GM12878 (cell line): ENCODE measurements at regions not wholly inside any gene's neighbourhood (a gene's known extent, or its start where the extent isn't known, plus 50 kb on each side); places are given as distances from the start of the nearest gene placed in this dataset.

Source experiments
- ATAC-seq: fragments of 200-7000 bp; cut with Tn5 transposase; 3 replicates; pipeline ENCODE4 v1.9.1; 2020; ENCODE audit warnings: mild to moderate bottlenecking, moderate library complexity
- BruUV-seq: library from RNA; stranded (reverse); fragments of 400-500 nt; replicated peaks from 2 replicates; lab custom pipeline; 2021; lab: Mats Ljungman, UMichigan
- CTCF ChIA-PET: fragments of 300-600 bp; sonication (Branson Sonifier 250); formaldehyde crosslinking; extraction: SDS; loops from one replicate; lab custom pipeline; 2021; ENCODE audit warnings: inconsistent platforms; lab: Yijun Ruan, JAX
- POLR2A ChIA-PET: fragments of 350-600 bp; formaldehyde crosslinking; extraction: SDS; loops from one replicate; lab custom pipeline; 2021; ENCODE audit warnings: inconsistent platforms; lab: Charles Lee
- RAD21 ChIA-PET: fragments of 300-600 bp; sonication (Branson Sonifier 250); formaldehyde crosslinking; loops from one replicate; lab custom pipeline; 2023; ENCODE audit warnings: antibody characterized with exemption; ENCODE audit not compliant: unreplicated experiment; lab: Charles Lee
- SMC1A ChIA-PET: fragments of 300-600 bp; sonication (Branson Sonifier 250); formaldehyde crosslinking; loops from one replicate; lab custom pipeline; 2023; ENCODE audit not compliant: unreplicated experiment, uncharacterized antibody; lab: Charles Lee
- DNase-seq: peaks from one replicate; pipeline ENCODE4 v3.0.0-alpha.2; 2011; ENCODE audit warnings: low read depth, low spot score
- FAIRE-seq: peaks from 3 replicates; lab custom pipeline; 2011; peaks lifted over from hg19 to GRCh38; lab: Jason Lieb, UNC
- H2AFZ ChIP-seq: 2 replicates; pipeline ENCODE4 v1.6.0; 2011; ENCODE audit warnings: low read depth, low read length, control low read depth; ENCODE audit not compliant: control insufficient read depth
- H3K27ac ChIP-seq: 2 replicates; pipeline ENCODE4 v1.5.1; 2011; ENCODE audit warnings: control low read depth; ENCODE audit not compliant: control insufficient read depth, insufficient read depth
- H3K27me3 ChIP-seq, 2 experiments: replicated peaks in 1 of 2; 2 replicates each; pipeline versions ENCODE4 v1.6.0 to v1.6.1; 2011; ENCODE audit warnings: low read length in 1 of 2; ENCODE audit not compliant: control insufficient read depth in 2 of 2, insufficient read depth in 2 of 2
- H3K36me3 ChIP-seq, 2 experiments: 2 replicates each; pipeline ENCODE4 v1.5.1; 2011; ENCODE audit warnings: low read length in 1 of 2; ENCODE audit not compliant: control insufficient read depth in 2 of 2, insufficient read depth in 2 of 2
- H3K4me1 ChIP-seq: 2 replicates; pipeline ENCODE4 v1.6.1; 2011; ENCODE audit warnings: mild to moderate bottlenecking, low read length, moderate library complexity, mixed read lengths; ENCODE audit not compliant: control insufficient read depth, insufficient read depth
- H3K4me2 ChIP-seq: 2 replicates; pipeline ENCODE4 v1.6.0; 2011; ENCODE audit warnings: control low read depth; ENCODE audit not compliant: control insufficient read depth, insufficient read depth
- H3K4me3 ChIP-seq: fragments of 200-600 bp; sonication (generic); 2 replicates; pipeline ENCODE4 v1.5.1; 2016
- H3K79me2 ChIP-seq: 2 replicates; pipeline ENCODE4 v1.6.0; 2011; ENCODE audit warnings: low read length; ENCODE audit not compliant: control insufficient read depth, insufficient read depth
- H3K9ac ChIP-seq: 2 replicates; pipeline ENCODE4 v1.8.0; 2011; ENCODE audit warnings: low read length, control low read depth, mixed read lengths; ENCODE audit not compliant: control insufficient read depth, insufficient read depth
- H3K9me3 ChIP-seq: replicated peaks from 3 replicates; pipeline ENCODE4 v1.5.1; 2011; ENCODE audit warnings: mild to moderate bottlenecking, low read length; ENCODE audit not compliant: control insufficient read depth, insufficient read depth
- H4K20me1 ChIP-seq: 2 replicates; pipeline ENCODE4 v1.6.0; 2011; ENCODE audit not compliant: control insufficient read depth, insufficient read depth
- MXI1 ChIP-seq: fragments of 150-350 bp; IDR thresholded peaks from 2 replicates; pipeline ENCODE4 v1.6.1; 2011; ENCODE audit warnings: low read depth, mild to moderate bottlenecking, inconsistent platforms, low read length, improper control_type of control experiment
- NRF1 ChIP-seq: conservative IDR thresholded peaks from 2 replicates; pipeline ENCODE4 v1.6.1; 2011; ENCODE audit warnings: mild to moderate bottlenecking, low read depth, low read length, improper control_type of control experiment
- RUNX3 ChIP-seq: IDR thresholded peaks from 2 replicates; pipeline ENCODE4 v1.6.1; 2012; ENCODE audit warnings: low read length, inconsistent platforms
- ZNF217 ChIP-seq: fragments of 450-650 bp; IDR thresholded peaks from 2 replicates; pipeline ENCODE4 v1.6.1; 2017; ENCODE audit warnings: antibody characterized with exemption, mild to moderate bottlenecking
- ZNF24 ChIP-seq: fragments of 450-650 bp; IDR thresholded peaks from 2 replicates; pipeline ENCODE4 v1.6.1; 2017; ENCODE audit warnings: antibody characterized with exemption, mild to moderate bottlenecking
- WGBS: methylation state at CpG from one replicate; pipeline ENCODE4 v1.1.6; 2016; ENCODE audit warnings: low lambda C conversion rate; ENCODE audit not compliant: insufficient replicate concordance, insufficient coverage; ENCODE audit errors: missing lambda C conversion rate; 5-methylcytosine and 5-hydroxymethylcytosine counted together
- in situ Hi-C: fragments of 300-500 bp; cut with MboI; formaldehyde crosslinking; loops from 9 replicates; pipeline ENCODE4 v1.14.3; 2018; ENCODE audit warnings: mixed read lengths
- intact Hi-C: fragments of 100-400 bp; cut with micrococcal nuclease; formaldehyde crosslinking; loops from one replicate; pipeline ENCODE4 v1.14.2; 2022; ENCODE audit not compliant: unreplicated experiment
- TF ChIP-seq, protein P1 (sequence below): fragments of 450-650 bp; formaldehyde crosslinking; IDR thresholded peaks from 2 replicates; pipeline ENCODE4 v1.4.0; 2022; ENCODE audit warnings: mild to moderate bottlenecking, moderate library complexity

DNA sequence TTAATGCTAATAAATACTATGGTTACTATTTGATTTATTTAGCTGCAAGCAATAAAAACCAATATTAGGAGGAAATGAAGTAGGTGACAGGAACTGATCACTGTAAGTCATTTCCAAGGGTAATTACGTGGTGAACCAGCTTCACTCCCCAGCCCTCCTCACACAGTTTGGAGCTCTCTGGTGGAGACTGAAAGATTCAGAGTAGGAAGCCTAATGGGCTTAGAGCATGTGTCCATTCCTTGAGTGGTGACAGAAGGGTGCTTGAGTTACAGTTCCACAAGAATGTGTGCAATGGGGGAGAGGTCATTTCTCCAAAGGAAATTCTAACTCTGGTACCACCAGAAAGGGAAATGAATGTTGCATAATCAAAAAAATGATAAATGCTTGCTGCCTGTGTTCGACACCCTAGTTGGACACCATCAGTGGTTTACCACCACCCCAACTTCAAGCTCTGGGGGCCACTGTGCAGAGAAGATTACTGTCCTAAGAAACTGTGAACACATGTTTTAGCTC is 285.1 kb upstream of the MMADHC start:
- Histone ChIP-seq H3K4me2 (no peak overlapping the region), H3K27ac (no peak overlapping the region), H3K9ac (no peak overlapping the region), H2AFZ (no peak overlapping the region), H3K4me1 (no peaks in the 10 kb centered on the region), H4K20me1 (no peaks in the 10 kb centered on the region), H3K27me3 (no peaks in the 10 kb centered on the region), H3K79me2 (no peaks in the 10 kb centered on the region), H3K36me3 (no peaks in the 10 kb centered on the region), H3K4me3 (no peak overlapping the region), H3K9me3 (no peaks in the 10 kb centered on the region)
- SMC1A ChIA-PET, result interaction anchor here (0.8 to 0.9 kb wide), 2 partner anchors 13 to 44 kb away, joined by 3 read pairs; no protein-coding TSS in a partner anchor
- 27% methylated on average over 2 of the region's 2 CpGs for WGBS
- RAD21 ChIA-PET, result no interaction called here
- FAIRE-seq (no peak), DNase-seq (no peak), ATAC-seq (no peak)
- CTCF ChIA-PET, result no interaction called here
- no peak for TF ChIP-seq MXI1
- TF ChIP-seq RUNX3, result no peak
- TF ChIP-seq NRF1, result no peak
- no TSS peak for BruUV-seq
- intact Hi-C loops, result no loop called here
- POLR2A ChIA-PET, result no interaction called here
- in situ Hi-C loops, result no loop called here

DNA sequence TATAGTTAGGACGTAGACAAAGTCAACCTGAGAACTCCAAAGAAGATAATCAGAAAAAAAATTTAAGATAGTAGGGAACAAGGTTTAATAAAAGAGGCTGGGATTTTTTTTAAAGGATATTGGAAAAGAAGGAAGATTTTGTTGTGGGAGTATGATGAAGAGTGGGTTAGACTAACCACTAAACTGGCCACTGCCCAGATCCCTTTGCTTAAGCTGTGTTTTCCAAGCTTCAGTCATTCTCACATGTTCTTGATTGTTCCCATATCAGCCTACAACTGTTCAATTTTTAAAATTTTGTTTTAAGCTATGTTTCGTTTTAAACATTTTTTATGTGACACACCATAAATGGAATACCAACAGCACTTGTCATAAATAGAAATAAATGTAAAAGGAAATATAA is 284.5 kb upstream of the MMADHC start:
- WGBS, result 2% methylated on average over 2 of the region's 2 CpGs
- no peak for DNase-seq

More for the DNA sequence above, 284.5 kb upstream of the MMADHC start:
- Histone ChIP-seq H4K20me1 (no peaks in the 10 kb centered on the region), H2AFZ (no peak overlapping the region), H3K4me1 (no peaks in the 10 kb centered on the region), H3K4me3 (no peak overlapping the region), H3K36me3 (no peaks in the 10 kb centered on the region), H3K27ac (no peak overlapping the region), H3K27me3 (no peaks in the 10 kb centered on the region), H3K4me2 (no peak overlapping the region), H3K79me2 (no peaks in the 10 kb centered on the region), H3K9ac (no peak overlapping the region), H3K9me3 (no peaks in the 10 kb centered on the region)
- intact Hi-C loops (no loop called here), in situ Hi-C loops (no loop called here)
- no TSS peak for BruUV-seq
- TF ChIP-seq ZNF24 (no peak), NRF1 (no peak), ZNF217 (no peak)
- TF ChIP-seq, protein P1, sequence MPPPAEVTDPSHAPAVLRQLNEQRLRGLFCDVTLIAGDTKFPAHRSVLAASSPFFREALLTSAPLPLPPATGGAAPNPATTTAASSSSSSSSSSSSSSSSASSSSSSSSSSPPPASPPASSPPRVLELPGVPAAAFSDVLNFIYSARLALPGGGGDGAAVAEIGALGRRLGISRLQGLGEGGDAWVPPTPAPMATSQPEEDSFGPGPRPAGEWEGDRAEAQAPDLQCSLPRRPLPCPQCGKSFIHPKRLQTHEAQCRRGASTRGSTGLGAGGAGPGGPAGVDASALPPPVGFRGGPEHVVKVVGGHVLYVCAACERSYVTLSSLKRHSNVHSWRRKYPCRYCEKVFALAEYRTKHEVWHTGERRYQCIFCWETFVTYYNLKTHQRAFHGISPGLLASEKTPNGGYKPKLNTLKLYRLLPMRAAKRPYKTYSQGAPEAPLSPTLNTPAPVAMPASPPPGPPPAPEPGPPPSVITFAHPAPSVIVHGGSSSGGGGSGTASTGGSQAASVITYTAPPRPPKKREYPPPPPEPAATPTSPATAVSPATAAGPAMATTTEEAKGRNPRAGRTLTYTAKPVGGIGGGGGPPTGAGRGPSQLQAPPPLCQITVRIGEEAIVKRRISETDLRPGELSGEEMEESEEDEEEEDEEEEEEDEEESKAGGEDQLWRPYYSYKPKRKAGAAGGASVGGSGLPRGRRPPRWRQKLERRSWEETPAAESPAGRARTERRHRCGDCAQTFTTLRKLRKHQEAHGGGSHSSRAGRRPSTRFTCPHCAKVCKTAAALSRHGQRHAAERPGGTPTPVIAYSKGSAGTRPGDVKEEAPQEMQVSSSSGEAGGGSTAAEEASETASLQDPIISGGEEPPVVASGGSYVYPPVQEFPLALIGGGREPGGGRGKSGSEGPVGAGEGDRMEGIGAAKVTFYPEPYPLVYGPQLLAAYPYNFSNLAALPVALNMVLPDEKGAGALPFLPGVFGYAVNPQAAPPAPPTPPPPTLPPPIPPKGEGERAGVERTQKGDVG (CRISPR knock-in tag), result no peak
- POLR2A ChIA-PET, result no interaction called here
- RAD21 ChIA-PET, result no interaction called here
- CTCF ChIA-PET, result no interaction called here
- ATAC-seq, result no peak
- no peak for FAIRE-seq
- SMC1A ChIA-PET, result interaction anchor here (0.9 kb wide), 1 partner anchor 13 kb away, joined by 3 read pairs; no protein-coding TSS in a partner anchor
